HUES6 (cell line): ENCODE measurements at regions not wholly inside any gene's neighbourhood (a gene's known extent, or its start where the extent isn't known, plus 50 kb on each side); places are given as distances from the start of the nearest gene placed in this dataset.

ENCODE experiments used
- H3K27ac ChIP-seq: 2 replicates; pipeline ENCODE4 v1.7.0; 2013; ENCODE audit warnings: low read depth, mild to moderate bottlenecking, low read length, inconsistent platforms
- H3K27me3 ChIP-seq: 2 replicates; pipeline ENCODE4 v1.6.1; 2013; ENCODE audit warnings: low read length; ENCODE audit not compliant: control insufficient read depth, insufficient read depth
- H3K36me3 ChIP-seq: 2 replicates; pipeline ENCODE4 v1.6.1; 2013; ENCODE audit warnings: low read length; ENCODE audit not compliant: control insufficient read depth, insufficient read depth
- H3K4me1 ChIP-seq: 2 replicates; pipeline ENCODE4 v1.6.1; 2013; ENCODE audit warnings: low read length; ENCODE audit not compliant: control insufficient read depth, insufficient read depth
- H3K4me3 ChIP-seq: 2 replicates; pipeline ENCODE4 v1.5.1; 2013; ENCODE audit warnings: low read depth, low read length
- H3K9ac ChIP-seq: one replicate; pipeline ENCODE4 v1.6.1; 2013; ENCODE audit warnings: mild to moderate bottlenecking, low read length
- H3K9me3 ChIP-seq: 2 replicates; pipeline ENCODE4 v1.6.1; 2013; ENCODE audit warnings: low read depth, low read length; ENCODE audit not compliant: control insufficient read depth, insufficient read depth

DNA sequence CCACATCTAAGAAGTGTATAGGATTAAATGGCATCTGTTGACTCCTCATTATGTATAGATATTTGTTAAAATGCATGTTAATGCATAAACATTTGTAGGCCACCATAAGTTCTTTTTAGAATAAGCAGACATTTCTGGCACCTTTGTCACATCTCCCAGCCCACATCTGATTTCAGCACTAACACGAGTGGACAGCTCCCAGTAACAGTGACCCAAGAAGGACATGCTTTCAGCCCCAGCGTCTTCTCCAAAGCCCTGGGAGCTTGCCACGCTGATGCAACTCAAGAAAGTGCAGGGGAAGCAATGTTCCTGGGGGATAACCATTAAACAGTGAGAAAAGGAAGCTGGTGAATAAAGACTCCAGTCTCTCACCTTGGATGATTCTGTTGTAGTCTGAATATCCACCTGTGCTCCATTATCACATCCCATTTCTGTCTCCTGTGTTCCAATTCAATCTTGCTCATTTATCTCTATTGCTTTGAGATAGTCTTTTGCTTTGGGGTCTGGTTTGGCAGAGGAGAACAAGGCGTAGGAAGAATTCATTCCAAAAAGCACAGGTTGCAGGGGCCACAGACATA is 182.6 kb upstream of the THSD7B start:
- Histone ChIP-seq H3K27me3 (peaks cover 19% of the 10 kb centered on the region; the same call in 1 of the 2 replicates), H3K27ac (no peak overlapping the region), H3K4me3 (no peak overlapping the region), H3K9ac (no peak overlapping the region), H3K4me1 (no peaks in the 10 kb centered on the region), H3K36me3 (no peaks in the 10 kb centered on the region), H3K9me3 (0 out of 2 replicates have a peak, but pooled peaks cover 2% of the 10 kb centered on the region)

DNA sequence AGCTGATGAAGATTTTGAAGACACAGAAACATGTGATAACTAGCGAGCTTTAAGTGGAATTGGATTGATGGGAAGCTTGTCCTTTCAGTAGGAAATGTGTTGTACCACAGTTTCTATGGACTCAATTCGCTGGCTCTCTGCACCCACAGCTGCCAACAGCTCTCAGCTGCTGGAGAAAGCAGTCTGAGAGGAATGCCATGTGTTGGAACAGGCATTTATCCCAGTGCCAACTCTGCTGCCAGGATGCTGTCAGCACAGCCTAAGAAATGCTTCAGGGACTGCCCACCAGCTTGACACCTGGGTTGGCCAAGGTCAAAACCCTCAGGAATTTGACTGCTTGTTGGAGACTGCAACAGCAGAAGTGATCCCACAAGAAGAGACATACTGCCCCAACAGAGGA is 193.0 kb upstream of the THSD7B start:
- H3K27ac ChIP-seq = no peak overlapping the region
- no peaks in the 10 kb centered on the region for H3K4me1 ChIP-seq
- no peaks in the 10 kb centered on the region for H3K36me3 ChIP-seq
- H3K9ac ChIP-seq = no peak overlapping the region
- no peaks in the 10 kb centered on the region for H3K9me3 ChIP-seq
- H3K27me3 ChIP-seq = no peaks in the 10 kb centered on the region; the same call in 1 of the 2 replicates
- H3K4me3 ChIP-seq = no peak overlapping the region

DNA sequence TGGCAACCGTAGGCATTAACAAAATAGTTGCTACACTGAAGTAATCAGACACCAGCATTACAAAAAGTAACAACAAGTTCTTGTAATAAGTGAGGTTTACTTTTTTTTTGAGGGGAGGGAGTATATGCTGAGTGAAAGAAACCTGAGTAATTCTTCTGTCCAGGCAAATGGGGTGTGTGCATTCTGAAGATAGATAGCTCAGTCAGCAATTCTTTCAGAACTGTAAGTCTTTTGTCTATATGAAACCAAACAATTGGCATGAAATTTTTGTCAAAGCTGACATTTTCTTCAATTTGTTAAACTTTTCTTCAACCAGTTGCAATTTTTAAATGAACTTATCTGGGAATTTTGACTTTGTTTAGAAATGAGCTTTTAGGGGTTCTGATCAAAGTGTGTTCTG is 208.1 kb upstream of the THSD7B start:
- Histone ChIP-seq H3K9ac (no peak overlapping the region), H3K4me1 (peaks cover 5% of the 10 kb centered on the region; the same call in 1 of the 2 replicates), H3K36me3 (no peaks in the 10 kb centered on the region), H3K27me3 (peaks cover 10% of the 10 kb centered on the region; the same call in 1 of the 2 replicates), H3K4me3 (no peak overlapping the region), H3K9me3 (no peaks in the 10 kb centered on the region), H3K27ac (no peak overlapping the region)

DNA sequence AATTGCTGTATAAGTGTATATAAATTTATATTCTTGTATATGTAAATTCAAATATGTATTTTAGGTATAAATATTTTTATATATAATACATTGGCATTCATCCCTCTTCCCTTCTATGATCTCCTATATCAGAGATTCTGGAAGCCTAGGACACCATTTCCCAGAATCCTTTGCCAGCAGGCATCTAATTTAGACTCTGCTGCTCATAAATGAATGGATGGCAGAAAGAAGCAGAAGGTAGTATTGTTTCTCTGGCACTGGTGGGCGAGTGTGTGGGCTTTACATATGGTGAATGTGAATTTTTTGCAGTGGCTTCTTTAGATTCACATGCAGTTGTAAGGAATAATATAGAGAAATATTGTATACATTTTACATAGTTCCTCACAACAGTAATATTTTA is 215.2 kb upstream of the THSD7B start:
- Histone ChIP-seq H3K27ac (no peak overlapping the region), H3K27me3 (peaks cover 2% of the 10 kb centered on the region; the same call in 1 of the 2 replicates), H3K9me3 (no peaks in the 10 kb centered on the region), H3K4me3 (no peak overlapping the region), H3K36me3 (no peaks in the 10 kb centered on the region), H3K9ac (no peak overlapping the region), H3K4me1 (peaks cover 5% of the 10 kb centered on the region; the same call in 1 of the 2 replicates)

DNA sequence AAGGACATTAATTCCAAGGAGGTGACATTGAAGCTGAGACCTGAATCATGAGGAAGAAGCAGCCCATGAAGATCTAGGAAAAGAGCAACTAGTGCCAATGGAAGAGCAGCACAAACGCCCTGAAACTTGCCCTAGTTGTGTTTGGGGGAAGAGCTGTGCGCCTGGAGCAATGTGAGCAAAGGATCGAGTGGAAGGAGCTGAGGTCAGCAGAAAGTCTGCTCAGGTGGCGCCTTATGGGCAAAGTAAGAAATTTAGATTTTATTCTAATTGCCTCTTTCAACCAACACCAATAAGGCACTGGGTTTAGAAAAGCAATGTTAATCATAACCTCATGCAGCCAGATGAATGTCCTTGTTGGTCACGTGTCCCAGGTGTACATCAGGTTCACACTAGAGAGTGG is 226.0 kb upstream of the THSD7B start:
- Histone ChIP-seq H3K4me1 (no peaks in the 10 kb centered on the region), H3K36me3 (no peaks in the 10 kb centered on the region), H3K9me3 (no peaks in the 10 kb centered on the region), H3K27ac (no peak overlapping the region), H3K9ac (no peak overlapping the region), H3K27me3 (peaks cover 4% of the 10 kb centered on the region; the same call in 1 of the 2 replicates), H3K4me3 (no peak overlapping the region)

DNA sequence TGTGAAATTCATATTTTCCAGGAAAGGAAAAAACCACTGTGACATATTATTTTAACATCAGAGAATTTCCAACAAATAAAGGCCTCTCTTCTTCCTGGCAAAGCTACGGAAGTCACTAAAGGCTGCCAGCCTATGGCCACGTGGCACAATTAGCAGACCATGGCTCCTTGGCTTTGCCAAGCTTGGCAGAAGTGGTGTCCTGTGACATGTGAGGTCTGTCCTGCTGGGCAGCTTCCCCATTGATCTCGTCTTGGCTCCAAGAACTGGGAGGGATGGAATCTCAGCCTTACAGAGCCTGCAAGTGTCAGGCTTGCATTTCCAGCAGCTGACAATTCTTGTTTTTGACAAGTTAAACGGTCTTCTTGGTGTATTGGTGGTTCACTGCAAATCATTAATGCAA is 226.9 kb upstream of the THSD7B start:
- Histone ChIP-seq H3K9me3 (no peaks in the 10 kb centered on the region), H3K4me1 (no peaks in the 10 kb centered on the region), H3K27ac (no peak overlapping the region)

DNA sequence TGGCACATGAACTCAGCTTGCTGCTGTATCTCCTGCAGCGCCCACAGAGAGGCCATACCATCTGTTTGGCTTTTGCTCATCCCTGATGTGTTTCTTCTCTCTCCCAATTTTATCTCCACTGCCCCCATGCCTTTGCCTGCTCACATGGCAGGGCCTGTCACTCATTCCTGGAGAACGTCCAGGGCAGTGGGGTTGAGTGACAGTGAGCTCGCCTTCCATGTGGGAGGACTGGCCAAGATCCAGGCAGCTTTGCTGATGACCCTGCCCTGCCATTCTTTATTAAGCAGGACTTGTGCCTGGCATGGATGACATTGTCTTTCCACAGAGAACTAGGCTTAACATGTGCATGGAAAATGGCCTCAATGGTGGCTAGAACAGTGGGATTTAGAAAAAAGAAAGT is 230.5 kb upstream of the THSD7B start:
- no peak overlapping the region for H3K9ac ChIP-seq
- peaks cover 8% of the 10 kb centered on the region; the same call in 1 of the 2 replicates for H3K27me3 ChIP-seq
- no peaks in the 10 kb centered on the region for H3K36me3 ChIP-seq

More for the DNA sequence above, 226.9 kb upstream of the THSD7B start:
- Histone ChIP-seq H3K36me3 (no peaks in the 10 kb centered on the region), H3K9ac (no peak overlapping the region), H3K27me3 (peaks cover 6% of the 10 kb centered on the region; the same call in 1 of the 2 replicates), H3K4me3 (no peak overlapping the region)

DNA sequence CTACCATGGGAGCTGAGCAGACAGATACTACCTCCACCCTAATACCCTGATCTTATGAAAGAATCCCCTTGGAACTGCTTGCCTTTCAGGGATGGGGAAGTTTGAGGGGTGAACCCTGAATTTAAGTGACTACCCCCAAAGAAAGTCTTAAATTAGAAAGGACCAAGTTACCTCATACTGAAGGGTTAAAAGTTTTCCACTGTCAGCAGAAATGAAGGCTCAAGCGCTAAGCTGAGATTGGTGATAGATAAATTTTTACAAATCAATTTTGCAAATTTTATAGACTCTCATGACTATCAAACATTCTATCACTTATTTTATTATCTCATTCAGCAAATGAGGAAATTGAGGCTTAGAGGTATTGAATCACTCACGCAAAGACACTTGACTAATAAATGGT is 233.2 kb upstream of the THSD7B start:
- H3K27ac ChIP-seq = no peak overlapping the region
- peaks cover 8% of the 10 kb centered on the region; the same call in 1 of the 2 replicates for H3K27me3 ChIP-seq
- no peaks in the 10 kb centered on the region for H3K9me3 ChIP-seq
- H3K36me3 ChIP-seq = no peaks in the 10 kb centered on the region
- no peak overlapping the region for H3K4me3 ChIP-seq
- no peak overlapping the region for H3K9ac ChIP-seq
- no peaks in the 10 kb centered on the region for H3K4me1 ChIP-seq

More for the DNA sequence above, 230.5 kb upstream of the THSD7B start:
- no peaks in the 10 kb centered on the region for H3K4me1 ChIP-seq
- H3K27ac ChIP-seq = no peak overlapping the region
- H3K9me3 ChIP-seq = no peaks in the 10 kb centered on the region
- H3K4me3 ChIP-seq = no peak overlapping the region

DNA sequence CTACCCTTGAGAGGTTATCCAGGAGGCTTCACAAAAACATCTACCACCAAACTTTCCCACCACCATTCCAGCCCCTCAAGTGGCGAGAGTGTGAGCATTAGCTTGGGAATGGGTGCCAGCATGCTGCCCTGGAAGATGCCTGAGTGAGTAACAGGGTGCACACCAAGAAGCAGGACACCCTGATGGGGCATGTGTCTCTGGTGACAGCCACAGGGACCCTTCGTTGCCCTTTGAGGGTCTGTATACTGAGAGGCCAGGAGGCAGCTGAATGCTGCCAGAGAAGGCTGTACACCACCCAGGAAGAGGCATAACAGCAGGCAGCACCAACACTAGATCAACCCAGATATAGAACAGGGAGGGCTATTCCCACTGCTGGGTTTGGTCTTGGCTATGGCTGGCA is 233.6 kb upstream of the THSD7B start:
- Histone ChIP-seq H3K9me3 (no peaks in the 10 kb centered on the region), H3K9ac (no peak overlapping the region), H3K4me3 (no peak overlapping the region), H3K4me1 (no peaks in the 10 kb centered on the region), H3K27ac (no peak overlapping the region), H3K27me3 (peaks cover 8% of the 10 kb centered on the region; the same call in 1 of the 2 replicates), H3K36me3 (no peaks in the 10 kb centered on the region)

DNA sequence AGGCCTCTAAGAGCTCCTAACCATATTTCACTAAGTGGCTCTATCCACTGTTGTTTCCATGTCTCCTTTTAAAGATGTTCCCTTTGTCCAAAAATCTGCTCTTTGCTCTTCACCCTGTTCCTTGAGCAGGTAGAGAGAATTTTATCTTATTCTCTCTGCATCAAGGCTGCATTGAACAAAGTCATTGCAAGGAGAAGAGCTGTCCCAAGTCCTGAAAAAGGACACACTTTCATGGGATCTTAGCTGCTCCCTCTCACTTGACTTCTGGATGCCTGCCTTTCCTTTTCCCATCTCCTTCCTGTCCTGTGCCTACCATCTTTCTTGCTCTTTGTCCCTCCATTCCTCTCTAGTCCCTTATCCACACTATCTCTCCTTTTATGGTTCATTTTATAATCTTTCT is 235.2 kb upstream of the THSD7B start:
- peaks cover 8% of the 10 kb centered on the region; the same call in 1 of the 2 replicates for H3K27me3 ChIP-seq
- H3K4me3 ChIP-seq = no peak overlapping the region
- no peaks in the 10 kb centered on the region for H3K9me3 ChIP-seq
- H3K27ac ChIP-seq = no peak overlapping the region
- H3K4me1 ChIP-seq = no peaks in the 10 kb centered on the region
- no peaks in the 10 kb centered on the region for H3K36me3 ChIP-seq
- no peak overlapping the region for H3K9ac ChIP-seq

DNA sequence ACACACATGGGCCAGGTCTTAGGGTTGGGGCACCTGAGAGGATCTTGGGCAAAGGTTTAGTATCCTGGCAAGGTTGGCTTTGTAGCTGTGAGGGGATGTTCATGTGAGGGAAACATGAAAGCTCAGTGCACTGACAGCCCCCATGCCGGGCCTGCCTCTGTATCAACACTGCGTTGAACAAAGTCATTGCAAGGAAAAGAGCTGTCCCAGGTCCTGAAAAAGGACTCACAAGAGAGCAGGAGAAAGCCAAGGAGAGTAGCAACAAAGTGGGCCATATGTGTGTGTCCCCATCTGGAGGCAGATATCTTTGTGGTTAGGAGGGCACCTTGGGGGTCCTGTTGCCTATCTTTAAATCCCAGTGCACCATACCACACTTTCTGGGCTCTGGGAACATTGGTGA is 237.8 kb upstream of the THSD7B start:
- H3K9me3 ChIP-seq = no peaks in the 10 kb centered on the region
- no peak overlapping the region for H3K9ac ChIP-seq
- no peaks in the 10 kb centered on the region for H3K36me3 ChIP-seq
- no peaks in the 10 kb centered on the region for H3K4me1 ChIP-seq
- no peaks in the 10 kb centered on the region for H3K27me3 ChIP-seq
- no peak overlapping the region for H3K27ac ChIP-seq
- no peak overlapping the region for H3K4me3 ChIP-seq
